Uterus (tissue), 3 donors: ENCODE measurements at regions not wholly inside any gene's neighbourhood (a gene's known extent, or its start where the extent isn't known, plus 50 kb on each side); places are given as distances from the start of the nearest gene placed in this dataset.

Experiments used
- DNase-seq, 2 donors: peaks; one replicate each; pipeline ENCODE4 v3.0.0-alpha.2; 2019 to 2020
- H3K27ac ChIP-seq, 2 donors: fragments of 200-600 bp; sonication (generic); 1 replicate in 1 of 2; 2 replicates in 1 of 2; pipeline ENCODE4 v1.5.1; 2016 to 2018
- H3K27me3 ChIP-seq, 2 donors: fragments of 200-600 bp; sonication (generic); one replicate each; pipeline ENCODE4 v1.5.1; 2018 to 2019; ENCODE audit warnings: control low read depth in 1 of 2
- H3K36me3 ChIP-seq, 2 donors: fragments of 200-600 bp; sonication (generic); one replicate each; pipeline ENCODE4 v1.5.1; 2019; ENCODE audit warnings: control low read depth in 1 of 2
- H3K4me1 ChIP-seq, 2 donors: fragments of 200-600 bp; sonication (generic); one replicate each; pipeline ENCODE4 v1.5.1; 2018 to 2019; ENCODE audit warnings: control low read depth in 1 of 2
- H3K4me3 ChIP-seq, 2 donors: fragments of 200-600 bp; sonication (generic); 1 replicate in 1 of 2; 2 replicates in 1 of 2; pipeline ENCODE4 v1.5.1; 2018 to 2019; ENCODE audit warnings: mild to moderate bottlenecking in 1 of 2
- H3K9me3 ChIP-seq, 2 donors: fragments of 200-600 bp; sonication (generic); one replicate each; pipeline ENCODE4 v1.5.1; 2019; ENCODE audit warnings: control low read depth in 1 of 2
- CTCF ChIP-seq, 4 experiments: fragments of 200-600 bp in 2 of 4; fragments of 450-650 bp in 2 of 4; sonication (generic) in 2 of 4; IDR thresholded peaks; one replicate each; pipeline ENCODE4 v1.5.1; 2016 to 2019; ENCODE audit warnings: antibody characterized with exemption in 4 of 4, mild to moderate bottlenecking in 2 of 4, moderate library complexity in 1 of 4
- POLR2A ChIP-seq, 2 donors: fragments of 450-650 bp; IDR thresholded peaks; one replicate each; pipeline ENCODE4 v1.6.1; 2016; ENCODE audit warnings: antibody characterized with exemption in 2 of 2, mild to moderate bottlenecking in 1 of 2, moderate library complexity in 1 of 2
- intact Hi-C: fragments of 100-400 bp; cut with DNase I; formaldehyde crosslinking; loops from one replicate; pipeline ENCODE4 v1.15.1; 2023; ENCODE audit warnings: low total_unique reads
- donor health status: DM: yes; HTN: yes; CAD: no.

GRCh38 chr11:71192629-71193028 is 59.7 kb downstream of the SHANK2 start:
- H3K27ac ChIP-seq, result no peak overlapping the region
- H3K36me3 ChIP-seq, result no peaks in the 10 kb centered on the region
- no peak for TF ChIP-seq CTCF (IDR thresholded peaks at IDR 0.05)
- no peak for TF ChIP-seq POLR2A (IDR thresholded peaks at IDR 0.05)
- H3K27me3 ChIP-seq, result no peaks in the 10 kb centered on the region
- H3K4me1 ChIP-seq, result no peaks in the 10 kb centered on the region
- no peak overlapping the region for H3K4me3 ChIP-seq
- DNase-seq, result no peak
- no peaks in the 10 kb centered on the region for H3K9me3 ChIP-seq
- intact Hi-C loops, result no loop called here

- Histone ChIP-seq H3K4me3 (no peak overlapping the region), H3K4me1 (no peaks in the 10 kb centered on the region), H3K27me3 (no peaks in the 10 kb centered on the region), H3K36me3 (no peaks in the 10 kb centered on the region), H3K9me3 (no peaks in the 10 kb centered on the region), H3K27ac (no peak overlapping the region)
- intact Hi-C loops, result no loop called here
- no peak for DNase-seq
- TF ChIP-seq POLR2A (IDR thresholded peaks at IDR 0.05), result no peak
- no peak for TF ChIP-seq CTCF (IDR thresholded peaks at IDR 0.05)
Observed at GRCh38 chr11:71191201-71191600, 61.2 kb downstream of the SHANK2 start.

GRCh38 chr11:71190551-71190950 is 61.8 kb downstream of the SHANK2 start:
- no peak for DNase-seq
- Histone ChIP-seq H3K4me1 (no peaks in the 10 kb centered on the region), H3K36me3 (no peaks in the 10 kb centered on the region), H3K4me3 (no peak overlapping the region), H3K27me3 (no peaks in the 10 kb centered on the region), H3K9me3 (no peaks in the 10 kb centered on the region), H3K27ac (no peak overlapping the region)
- no peak for TF ChIP-seq CTCF (IDR thresholded peaks at IDR 0.05)
- no peak for TF ChIP-seq POLR2A (IDR thresholded peaks at IDR 0.05)
- intact Hi-C loops, result no loop called here

- Histone ChIP-seq H3K9me3 (no peaks in the 10 kb centered on the region), H3K4me3 (no peak overlapping the region), H3K27me3 (no peaks in the 10 kb centered on the region), H3K27ac (no peak overlapping the region), H3K36me3 (no peaks in the 10 kb centered on the region), H3K4me1 (no peaks in the 10 kb centered on the region)
- TF ChIP-seq CTCF (IDR thresholded peaks at IDR 0.05) (no peak), POLR2A (IDR thresholded peaks at IDR 0.05) (no peak)
- no peak for DNase-seq
- intact Hi-C loops, result no loop called here
Observed at GRCh38 chr11:71189768-71190315, 62.5 kb downstream of the SHANK2 start.

GRCh38 chr11:71188886-71189767 is 63.2 kb downstream of the SHANK2 start:
- intact Hi-C loops, result no loop called here
- no peak overlapping the region for H3K27ac ChIP-seq
- no peaks in the 10 kb centered on the region for H3K4me1 ChIP-seq
- no peak for DNase-seq
- no peaks in the 10 kb centered on the region for H3K36me3 ChIP-seq
- H3K9me3 ChIP-seq, result no peaks in the 10 kb centered on the region
- H3K27me3 ChIP-seq, result no peaks in the 10 kb centered on the region
- TF ChIP-seq POLR2A (IDR thresholded peaks at IDR 0.05) (no peak), CTCF (IDR thresholded peaks at IDR 0.05) (no peak)
- no peak overlapping the region for H3K4me3 ChIP-seq
